GM12878 (cell line): ENCODE measurements at regions not wholly inside any gene's neighbourhood (a gene's known extent, or its start where the extent isn't known, plus 50 kb on each side); places are given as distances from the start of the nearest gene placed in this dataset.

Experiments used
- ATAC-seq: fragments of 200-7000 bp; cut with Tn5 transposase; 3 replicates; pipeline ENCODE4 v1.9.1; 2020; ENCODE audit warnings: mild to moderate bottlenecking, moderate library complexity
- BruUV-seq: library from RNA; stranded (reverse); fragments of 400-500 nt; replicated peaks from 2 replicates; lab custom pipeline; 2021; lab: Mats Ljungman, UMichigan
- CTCF ChIA-PET: fragments of 300-600 bp; sonication (Branson Sonifier 250); formaldehyde crosslinking; extraction: SDS; loops from one replicate; lab custom pipeline; 2021; ENCODE audit warnings: inconsistent platforms; lab: Yijun Ruan, JAX
- POLR2A ChIA-PET: fragments of 350-600 bp; formaldehyde crosslinking; extraction: SDS; loops from one replicate; lab custom pipeline; 2021; ENCODE audit warnings: inconsistent platforms; lab: Charles Lee
- RAD21 ChIA-PET: fragments of 300-600 bp; sonication (Branson Sonifier 250); formaldehyde crosslinking; loops from one replicate; lab custom pipeline; 2023; ENCODE audit warnings: antibody characterized with exemption; ENCODE audit not compliant: unreplicated experiment; lab: Charles Lee
- SMC1A ChIA-PET: fragments of 300-600 bp; sonication (Branson Sonifier 250); formaldehyde crosslinking; loops from one replicate; lab custom pipeline; 2023; ENCODE audit not compliant: unreplicated experiment, uncharacterized antibody; lab: Charles Lee
- DNase-seq: peaks from one replicate; pipeline ENCODE4 v3.0.0-alpha.2; 2011; ENCODE audit warnings: low read depth, low spot score
- FAIRE-seq: peaks from 3 replicates; lab custom pipeline; 2011; peaks lifted over from hg19 to GRCh38; lab: Jason Lieb, UNC
- H2AFZ ChIP-seq: 2 replicates; pipeline ENCODE4 v1.6.0; 2011; ENCODE audit warnings: low read depth, low read length, control low read depth; ENCODE audit not compliant: control insufficient read depth
- H3K27ac ChIP-seq: 2 replicates; pipeline ENCODE4 v1.5.1; 2011; ENCODE audit warnings: control low read depth; ENCODE audit not compliant: control insufficient read depth, insufficient read depth
- H3K27me3 ChIP-seq, 2 experiments: replicated peaks in 1 of 2; 2 replicates each; pipeline versions ENCODE4 v1.6.0 to v1.6.1; 2011; ENCODE audit warnings: low read length in 1 of 2; ENCODE audit not compliant: control insufficient read depth in 2 of 2, insufficient read depth in 2 of 2
- H3K36me3 ChIP-seq, 2 experiments: 2 replicates each; pipeline ENCODE4 v1.5.1; 2011; ENCODE audit warnings: low read length in 1 of 2; ENCODE audit not compliant: control insufficient read depth in 2 of 2, insufficient read depth in 2 of 2
- H3K4me1 ChIP-seq: 2 replicates; pipeline ENCODE4 v1.6.1; 2011; ENCODE audit warnings: mild to moderate bottlenecking, low read length, moderate library complexity, mixed read lengths; ENCODE audit not compliant: control insufficient read depth, insufficient read depth
- H3K4me2 ChIP-seq: 2 replicates; pipeline ENCODE4 v1.6.0; 2011; ENCODE audit warnings: control low read depth; ENCODE audit not compliant: control insufficient read depth, insufficient read depth
- H3K4me3 ChIP-seq: fragments of 200-600 bp; sonication (generic); 2 replicates; pipeline ENCODE4 v1.5.1; 2016
- H3K79me2 ChIP-seq: 2 replicates; pipeline ENCODE4 v1.6.0; 2011; ENCODE audit warnings: low read length; ENCODE audit not compliant: control insufficient read depth, insufficient read depth
- H3K9ac ChIP-seq: 2 replicates; pipeline ENCODE4 v1.8.0; 2011; ENCODE audit warnings: low read length, control low read depth, mixed read lengths; ENCODE audit not compliant: control insufficient read depth, insufficient read depth
- H3K9me3 ChIP-seq: replicated peaks from 3 replicates; pipeline ENCODE4 v1.5.1; 2011; ENCODE audit warnings: mild to moderate bottlenecking, low read length; ENCODE audit not compliant: control insufficient read depth, insufficient read depth
- H4K20me1 ChIP-seq: 2 replicates; pipeline ENCODE4 v1.6.0; 2011; ENCODE audit not compliant: control insufficient read depth, insufficient read depth
- EZH2 ChIP-seq: IDR thresholded peaks from 2 replicates; pipeline ENCODE4 v1.6.1; 2012; ENCODE audit warnings: low read depth, mild to moderate bottlenecking, control low read depth, inconsistent platforms, low read length, borderline replicate concordance; ENCODE audit not compliant: control insufficient read depth
- NFYB ChIP-seq: IDR thresholded peaks from 2 replicates; pipeline ENCODE4 v1.6.1; 2011; ENCODE audit warnings: low read depth, mild to moderate bottlenecking, low read length, improper control_type of control experiment, moderate library complexity; ENCODE audit not compliant: insufficient read depth
- TCF12 ChIP-seq: IDR thresholded peaks from 2 replicates; pipeline ENCODE4 v1.6.1; 2011; ENCODE audit warnings: low read depth, mild to moderate bottlenecking, low read length
- in situ Hi-C: fragments of 300-500 bp; cut with MboI; formaldehyde crosslinking; loops from 9 replicates; pipeline ENCODE4 v1.14.3; 2018; ENCODE audit warnings: mixed read lengths
- intact Hi-C: fragments of 100-400 bp; cut with micrococcal nuclease; formaldehyde crosslinking; loops from one replicate; pipeline ENCODE4 v1.14.2; 2022; ENCODE audit not compliant: unreplicated experiment
- TF ChIP-seq, protein P1 (sequence below): IDR thresholded peaks from 2 replicates; pipeline ENCODE4 v1.6.1; 2011; ENCODE audit warnings: borderline replicate concordance, low read depth, mild to moderate bottlenecking, moderate library complexity, low read length; ENCODE audit not compliant: insufficient read depth, poor library complexity, severe bottlenecking
- TF ChIP-seq, protein P2 (sequence below): fragments of 450-650 bp; formaldehyde crosslinking; IDR thresholded peaks from 2 replicates; pipeline ENCODE4 v1.4.0; 2020; ENCODE audit warnings: mild to moderate bottlenecking, moderate library complexity

DNA sequence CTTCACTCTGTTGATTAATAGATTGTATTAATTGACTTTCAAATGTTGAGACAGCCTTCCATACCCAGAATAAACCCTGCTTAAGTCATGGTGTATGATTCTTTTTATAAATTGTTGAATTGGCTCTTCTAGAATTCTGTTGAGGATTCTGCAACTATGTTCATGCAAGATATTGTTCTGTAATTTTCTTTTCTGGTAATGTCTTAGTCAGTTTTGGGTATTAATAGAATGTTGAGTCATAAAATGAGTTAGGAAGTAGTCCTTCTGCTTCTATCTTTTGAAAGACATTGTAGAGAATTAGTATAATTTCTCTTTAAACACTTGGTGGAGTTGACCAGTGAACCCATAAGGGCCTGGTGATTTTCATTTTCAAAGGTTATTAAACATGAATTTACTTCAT, 958.9 kb downstream of the LRFN5 start:
- ChIA-PET POLR2A (no interaction called here), CTCF (no interaction called here), SMC1A (interaction anchor here (0.9 kb wide), 1 partner anchor 11 kb away, joined by 3 read pairs; no protein-coding TSS in a partner anchor), RAD21 (no interaction called here)
- H3K9me3 ChIP-seq = no peaks in the 10 kb centered on the region; the same call in 2 of the 3 replicates
- no peaks in the 10 kb centered on the region for H3K4me1 ChIP-seq
- TF ChIP-seq, protein P1, sequence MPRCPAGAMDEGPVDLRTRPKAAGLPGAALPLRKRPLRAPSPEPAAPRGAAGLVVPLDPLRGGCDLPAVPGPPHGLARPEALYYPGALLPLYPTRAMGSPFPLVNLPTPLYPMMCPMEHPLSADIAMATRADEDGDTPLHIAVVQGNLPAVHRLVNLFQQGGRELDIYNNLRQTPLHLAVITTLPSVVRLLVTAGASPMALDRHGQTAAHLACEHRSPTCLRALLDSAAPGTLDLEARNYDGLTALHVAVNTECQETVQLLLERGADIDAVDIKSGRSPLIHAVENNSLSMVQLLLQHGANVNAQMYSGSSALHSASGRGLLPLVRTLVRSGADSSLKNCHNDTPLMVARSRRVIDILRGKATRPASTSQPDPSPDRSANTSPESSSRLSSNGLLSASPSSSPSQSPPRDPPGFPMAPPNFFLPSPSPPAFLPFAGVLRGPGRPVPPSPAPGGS = no peak
- TF ChIP-seq NFYB (no peak), EZH2 (no peak), TCF12 (no peak)
- TF ChIP-seq, protein P2, sequence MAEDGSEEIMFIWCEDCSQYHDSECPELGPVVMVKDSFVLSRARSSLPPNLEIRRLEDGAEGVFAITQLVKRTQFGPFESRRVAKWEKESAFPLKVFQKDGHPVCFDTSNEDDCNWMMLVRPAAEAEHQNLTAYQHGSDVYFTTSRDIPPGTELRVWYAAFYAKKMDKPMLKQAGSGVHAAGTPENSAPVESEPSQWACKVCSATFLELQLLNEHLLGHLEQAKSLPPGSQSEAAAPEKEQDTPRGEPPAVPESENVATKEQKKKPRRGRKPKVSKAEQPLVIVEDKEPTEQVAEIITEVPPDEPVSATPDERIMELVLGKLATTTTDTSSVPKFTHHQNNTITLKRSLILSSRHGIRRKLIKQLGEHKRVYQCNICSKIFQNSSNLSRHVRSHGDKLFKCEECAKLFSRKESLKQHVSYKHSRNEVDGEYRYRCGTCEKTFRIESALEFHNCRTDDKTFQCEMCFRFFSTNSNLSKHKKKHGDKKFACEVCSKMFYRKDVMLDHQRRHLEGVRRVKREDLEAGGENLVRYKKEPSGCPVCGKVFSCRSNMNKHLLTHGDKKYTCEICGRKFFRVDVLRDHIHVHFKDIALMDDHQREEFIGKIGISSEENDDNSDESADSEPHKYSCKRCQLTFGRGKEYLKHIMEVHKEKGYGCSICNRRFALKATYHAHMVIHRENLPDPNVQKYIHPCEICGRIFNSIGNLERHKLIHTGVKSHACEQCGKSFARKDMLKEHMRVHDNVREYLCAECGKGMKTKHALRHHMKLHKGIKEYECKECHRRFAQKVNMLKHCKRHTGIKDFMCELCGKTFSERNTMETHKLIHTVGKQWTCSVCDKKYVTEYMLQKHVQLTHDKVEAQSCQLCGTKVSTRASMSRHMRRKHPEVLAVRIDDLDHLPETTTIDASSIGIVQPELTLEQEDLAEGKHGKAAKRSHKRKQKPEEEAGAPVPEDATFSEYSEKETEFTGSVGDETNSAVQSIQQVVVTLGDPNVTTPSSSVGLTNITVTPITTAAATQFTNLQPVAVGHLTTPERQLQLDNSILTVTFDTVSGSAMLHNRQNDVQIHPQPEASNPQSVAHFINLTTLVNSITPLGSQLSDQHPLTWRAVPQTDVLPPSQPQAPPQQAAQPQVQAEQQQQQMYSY (CRISPR knock-in tag) = no peak
- no peak overlapping the region for H2AFZ ChIP-seq
- BruUV-seq = no TSS peak
- H3K4me3 ChIP-seq = no peak overlapping the region
- no peak overlapping the region for H3K9ac ChIP-seq
- no peaks in the 10 kb centered on the region for H3K27me3 ChIP-seq
- FAIRE-seq (no peak), ATAC-seq (no peak), DNase-seq (no peak)
- no peaks in the 10 kb centered on the region for H4K20me1 ChIP-seq
- H3K36me3 ChIP-seq = no peaks in the 10 kb centered on the region
- no peaks in the 10 kb centered on the region for H3K79me2 ChIP-seq
- no peak overlapping the region for H3K27ac ChIP-seq
- intact Hi-C loops (no loop called here), in situ Hi-C loops (no loop called here)
- no peak overlapping the region for H3K4me2 ChIP-seq
